ENCODE measurements at regions not wholly inside any gene's neighbourhood (a gene's known extent, or its start where the extent isn't known, plus 50 kb on each side); places are given as distances from the start of the nearest gene placed in this dataset.

DNA sequence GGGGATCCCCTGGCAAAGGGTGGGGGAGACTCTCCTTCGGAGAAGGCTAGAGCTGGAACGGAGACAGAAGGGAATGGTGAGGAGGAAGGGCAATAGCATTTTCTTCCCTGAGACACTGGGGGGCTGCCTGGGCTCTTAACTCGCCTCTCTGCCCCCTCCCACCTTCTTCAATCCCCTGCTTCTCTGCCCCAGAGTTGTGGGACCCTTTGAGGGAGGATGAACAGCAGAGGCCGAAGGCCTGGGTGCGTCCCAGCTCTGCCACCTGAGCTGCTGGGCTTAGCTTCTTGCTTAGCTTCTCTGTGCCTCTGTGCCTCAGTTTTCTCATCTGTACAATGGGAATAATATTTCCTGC, 72.4 kb downstream of the RTL6 start:
- no peak for DNase-seq (ENCODE audit: low read depth, low spot score)
- H3K9me3 Mint-ChIP-seq = peaks cover 3% of the 10 kb centered on the region
- no peak overlapping the region for H3K4me3 Mint-ChIP-seq
- no peaks in the 10 kb centered on the region for H3K36me3 Mint-ChIP-seq (ENCODE audit: low read depth)
- peaks cover 23% of the 10 kb centered on the region for H3K4me1 Mint-ChIP-seq
- TF ChIP-seq CTCF (conservative IDR thresholded peaks at IDR 0.05) = no peak
- H3K27me3 Mint-ChIP-seq (ENCODE audit: low read depth) = no peaks in the 10 kb centered on the region
- no peak overlapping the region for H3K27ac Mint-ChIP-seq (ENCODE audit: unreplicated experiment)

DNA sequence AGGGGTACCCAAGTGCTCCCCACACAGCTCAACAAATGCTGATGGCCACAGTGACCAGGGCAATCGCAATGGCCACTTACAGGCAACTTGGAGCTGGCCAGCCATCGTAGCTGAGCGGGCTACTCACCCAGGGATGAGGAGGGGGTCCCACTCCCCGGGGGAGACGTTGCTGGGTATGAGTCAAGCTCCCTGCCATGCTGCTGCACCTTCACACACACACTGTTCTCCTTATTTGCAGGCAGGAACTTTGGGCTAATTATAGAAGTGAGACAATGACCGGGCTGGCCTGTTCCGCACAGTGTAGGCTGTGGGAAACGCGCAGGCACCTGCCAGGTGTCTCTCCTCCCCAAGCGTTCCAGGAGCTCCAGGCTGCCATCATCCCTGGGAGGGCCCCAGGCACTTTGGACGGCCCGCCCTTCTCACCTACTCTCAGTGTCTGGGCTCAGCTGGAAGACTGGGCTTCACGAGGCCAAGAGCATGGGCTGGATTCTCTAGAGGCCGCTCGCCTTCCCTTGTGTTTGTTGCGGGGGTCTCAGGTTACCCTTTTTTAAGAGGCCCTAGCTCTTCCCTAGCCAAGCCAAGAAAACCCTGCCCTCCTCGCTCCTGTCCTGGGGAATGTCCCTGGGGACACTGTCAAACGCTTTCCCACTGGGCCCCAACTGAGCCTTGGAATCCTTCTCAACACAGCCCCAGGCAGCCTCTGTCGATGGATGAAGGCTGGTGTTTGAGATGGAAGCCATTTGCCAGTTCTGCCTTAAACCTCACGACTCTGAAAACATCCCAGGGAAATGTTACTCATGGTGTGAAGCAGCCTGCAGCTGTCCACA, 73.0 kb downstream of the RTL6 start:
- DNase-seq (ENCODE audit: low read depth, low spot score) = no peak
- H3K9me3 Mint-ChIP-seq = peaks cover 4% of the 10 kb centered on the region
- H3K36me3 Mint-ChIP-seq (ENCODE audit: low read depth) = no peaks in the 10 kb centered on the region
- TF ChIP-seq CTCF (conservative IDR thresholded peaks at IDR 0.05) = no peak
- H3K4me3 Mint-ChIP-seq = no peak overlapping the region
- H3K27me3 Mint-ChIP-seq (ENCODE audit: low read depth) = no peaks in the 10 kb centered on the region
- peaks cover 23% of the 10 kb centered on the region for H3K4me1 Mint-ChIP-seq
- H3K27ac Mint-ChIP-seq (ENCODE audit: unreplicated experiment) = no peak overlapping the region

- H3K4me3 Mint-ChIP-seq = no peak overlapping the region
- H3K27me3 Mint-ChIP-seq (ENCODE audit: low read depth) = peaks cover 7% of the 10 kb centered on the region
- no peak for TF ChIP-seq CTCF (conservative IDR thresholded peaks at IDR 0.05)
- peaks cover 4% of the 10 kb centered on the region for H3K36me3 Mint-ChIP-seq (ENCODE audit: low read depth)
- H3K27ac Mint-ChIP-seq (ENCODE audit: unreplicated experiment) = no peak overlapping the region
- DNase-seq (ENCODE audit: low read depth, low spot score) = no peak
- peaks cover 11% of the 10 kb centered on the region for H3K9me3 Mint-ChIP-seq
- peaks cover 17% of the 10 kb centered on the region for H3K4me1 Mint-ChIP-seq
Observed at GRCh38 chr22:44424359-44424682, 73.7 kb downstream of the RTL6 start.

DNA sequence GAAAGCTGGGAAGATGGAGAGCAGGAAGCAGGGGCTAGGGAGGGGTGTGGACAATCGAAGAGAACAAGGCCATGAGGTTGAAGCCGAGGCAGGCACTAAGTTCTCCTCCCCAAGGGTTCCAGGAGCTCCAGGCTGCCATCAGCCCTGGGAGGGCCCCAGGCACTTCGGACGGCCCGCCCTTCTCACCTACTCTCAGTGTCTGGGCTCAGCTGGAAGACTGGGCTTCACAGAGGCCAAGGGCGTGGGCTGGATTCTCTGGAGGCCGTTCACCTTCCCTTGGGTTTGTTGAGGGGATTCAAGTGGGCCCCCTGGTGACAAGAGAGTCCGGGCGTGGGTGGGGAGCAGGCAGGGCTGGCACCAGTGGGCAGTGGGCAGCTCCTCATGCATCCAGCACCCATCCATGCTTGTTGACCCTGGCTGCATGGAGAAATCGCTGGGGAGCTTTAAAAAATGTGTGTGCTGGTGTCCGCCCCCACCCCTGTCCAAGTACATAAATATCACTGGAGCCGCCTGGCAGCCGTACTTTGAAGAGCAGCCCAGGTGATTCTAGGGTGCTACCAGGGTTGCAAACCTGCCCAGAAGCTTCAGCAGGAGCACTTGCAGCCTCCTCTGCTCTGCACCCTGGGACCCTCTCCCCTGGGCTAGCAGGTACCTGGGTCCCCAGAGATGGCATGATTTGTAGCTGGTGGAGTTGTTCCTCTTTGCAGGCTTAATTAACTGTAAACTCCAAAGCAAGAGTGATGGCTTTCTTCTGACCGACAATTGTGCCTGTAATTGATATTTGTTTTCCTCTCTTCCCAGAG, 74.3 kb downstream of the RTL6 start:
- no peak overlapping the region for H3K4me3 Mint-ChIP-seq
- TF ChIP-seq CTCF (conservative IDR thresholded peaks at IDR 0.05) = no peak
- H3K27ac Mint-ChIP-seq (ENCODE audit: unreplicated experiment) = no peak overlapping the region
- H3K9me3 Mint-ChIP-seq = peaks cover 11% of the 10 kb centered on the region
- peaks cover 7% of the 10 kb centered on the region for H3K27me3 Mint-ChIP-seq (ENCODE audit: low read depth)
- DNase-seq (ENCODE audit: low read depth, low spot score) = no peak
- peaks cover 4% of the 10 kb centered on the region for H3K36me3 Mint-ChIP-seq (ENCODE audit: low read depth)
- peaks cover 11% of the 10 kb centered on the region for H3K4me1 Mint-ChIP-seq

DNA sequence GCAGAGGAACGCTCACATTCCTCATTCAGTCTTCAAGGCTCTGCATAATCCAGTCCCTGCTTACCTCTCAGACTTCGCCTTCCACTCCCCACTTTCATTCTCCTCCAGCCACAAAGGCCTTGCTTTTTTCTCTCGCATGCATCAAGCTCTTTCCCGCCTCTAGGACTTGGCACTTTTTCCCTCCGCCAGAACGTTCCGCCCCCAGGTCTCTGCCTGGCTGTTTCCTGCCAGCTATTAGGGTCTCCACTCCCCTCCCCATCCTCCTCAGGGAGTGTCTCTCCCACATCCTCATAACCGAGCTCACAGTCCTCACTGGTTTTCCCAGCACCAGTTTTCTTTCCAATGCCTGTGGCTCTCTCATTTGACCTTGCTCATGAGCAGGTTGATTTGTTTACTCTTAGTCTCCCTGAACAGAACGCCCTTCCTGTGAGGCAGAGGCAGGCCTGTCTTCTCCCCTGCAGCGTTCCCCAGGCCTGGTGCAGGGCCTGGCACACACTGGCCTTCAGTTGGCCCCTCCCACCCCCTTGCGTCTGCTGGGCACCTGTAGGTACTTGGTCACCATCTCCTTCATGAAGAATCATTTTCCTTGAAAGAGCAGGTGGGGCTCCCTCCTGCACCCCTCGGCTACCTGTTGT, 75.2 kb downstream of the RTL6 start:
- no peak for DNase-seq (ENCODE audit: low read depth, low spot score)
- Mint-ChIP-seq H3K27me3 (ENCODE audit: low read depth) (peaks cover 10% of the 10 kb centered on the region), H3K27ac (ENCODE audit: unreplicated experiment) (no peak overlapping the region), H3K36me3 (ENCODE audit: low read depth) (peaks cover 4% of the 10 kb centered on the region), H3K9me3 (peaks cover 11% of the 10 kb centered on the region), H3K4me1 (peaks cover 7% of the 10 kb centered on the region), H3K4me3 (no peak overlapping the region)
- TF ChIP-seq CTCF (conservative IDR thresholded peaks at IDR 0.05) = no peak

All from neural crest cell (in vitro differentiated cells).